T follicular helper cell (primary cell): ENCODE measurements at regions not wholly inside any gene's neighbourhood (a gene's known extent, or its start where the extent isn't known, plus 50 kb on each side); places are given as distances from the start of the nearest gene placed in this dataset.

Experiments used
- DNase-seq: peaks from one replicate; pipeline ENCODE4 v3.0.0-alpha.2; 2020; ENCODE audit warnings: low read depth

GRCh38 chr14:101706509-101707067 lies 54.9 kb upstream of the PPP2R5C start:
- no peak for DNase-seq

GRCh38 chr14:101707068-101707842 lies 54.3 kb upstream of the PPP2R5C start:
- peak; percentile 47 for DNase-seq

GRCh38 chr14:101707863-101708620 lies 53.5 kb upstream of the PPP2R5C start:
- DNase-seq: no peak

GRCh38 chr14:101708853-101709532 lies 52.5 kb upstream of the PPP2R5C start:
- DNase-seq: no peak

- no peak for DNase-seq
Observed at GRCh38 chr14:101709533-101709881, 52.0 kb upstream of the PPP2R5C start.

- DNase-seq: no peak
Observed at GRCh38 chr14:101709962-101710931, 51.3 kb upstream of the PPP2R5C start.

- no peak for DNase-seq
Observed at GRCh38 chr14:101711041-101711856, 50.3 kb upstream of the PPP2R5C start.
